Endodermal cell (in vitro differentiated cells): ENCODE measurements at regions not wholly inside any gene's neighbourhood (a gene's known extent, or its start where the extent isn't known, plus 50 kb on each side); places are given as distances from the start of the nearest gene placed in this dataset.

Experiments used
- DNase-seq: peaks from one replicate; pipeline ENCODE4 v3.0.0-alpha.2; 2017
- H3K27ac ChIP-seq: 2 replicates; pipeline ENCODE4 v1.5.1; 2013; ENCODE audit warnings: mild to moderate bottlenecking, low read depth, low read length, moderate library complexity
- H3K27me3 ChIP-seq: 2 replicates; pipeline ENCODE4 v1.6.1; 2013; ENCODE audit warnings: mild to moderate bottlenecking, low read length, moderate library complexity; ENCODE audit not compliant: insufficient read depth, control insufficient read depth, poor library complexity, severe bottlenecking
- H3K36me3 ChIP-seq: 2 replicates; pipeline ENCODE4 v1.7.0; 2013; ENCODE audit warnings: mild to moderate bottlenecking, low read length, moderate library complexity; ENCODE audit not compliant: control insufficient read depth, insufficient read depth
- H3K4me1 ChIP-seq: one replicate; pipeline ENCODE4 v1.7.0; 2013; ENCODE audit warnings: low read length; ENCODE audit not compliant: control insufficient read depth, insufficient read depth
- H3K4me3 ChIP-seq: 2 replicates; pipeline ENCODE4 v1.5.1; 2013; ENCODE audit warnings: mild to moderate bottlenecking, low read length, moderate library complexity
- H3K9ac ChIP-seq: 2 replicates; pipeline ENCODE4 v1.6.1; 2013; ENCODE audit warnings: mild to moderate bottlenecking, low read length, moderate library complexity; ENCODE audit not compliant: poor library complexity, severe bottlenecking; ENCODE audit errors: extremely low read depth
- H3K9me3 ChIP-seq: 2 replicates; pipeline ENCODE4 v1.6.1; 2013; ENCODE audit warnings: mild to moderate bottlenecking, low read length, moderate library complexity; ENCODE audit not compliant: control insufficient read depth
- H3K27ac Mint-ChIP-seq: 2 replicates; pipeline ENCODE4 v1.8.0; 2020; ENCODE audit warnings: mixed read lengths
- H3K27me3 Mint-ChIP-seq: 2 replicates; pipeline ENCODE4 v1.8.0; 2021; ENCODE audit warnings: mild to moderate bottlenecking, mixed read lengths; ENCODE audit not compliant: insufficient read depth
- H3K36me3 Mint-ChIP-seq: 2 replicates; pipeline ENCODE4 v1.8.0; 2020; ENCODE audit warnings: low read depth, mixed read lengths
- H3K4me1 Mint-ChIP-seq: 2 replicates; pipeline ENCODE4 v1.8.0; 2020; ENCODE audit warnings: mixed read lengths
- H3K4me3 Mint-ChIP-seq: 2 replicates; pipeline ENCODE4 v1.8.0; 2020; ENCODE audit warnings: mild to moderate bottlenecking, moderate library complexity, mixed read lengths
- H3K9me3 Mint-ChIP-seq: 2 replicates; pipeline ENCODE4 v1.8.0; 2020; ENCODE audit warnings: mild to moderate bottlenecking, mixed read lengths
- CTCF ChIP-seq: fragments of 200-600 bp; sonication (generic); conservative IDR thresholded peaks from 2 replicates; pipeline ENCODE4 v1.5.0; 2021; ENCODE audit warnings: antibody characterized with exemption, mild to moderate bottlenecking
- WGBS, 2 experiments: methylation state at CpG; one replicate each; pipeline versions ENCODE4 v1.1.5 to v1.1.7; 2013; ENCODE audit warnings: missing lambda C conversion rate in 2 of 2, mixed read lengths in 1 of 2; ENCODE audit not compliant: insufficient coverage in 1 of 2, insufficient read length in 1 of 2; 5-methylcytosine and 5-hydroxymethylcytosine counted together

GRCh38 chr4:26076896-26077295, 162.9 kb downstream of the SMIM20 start:
- no peak for TF ChIP-seq CTCF
- H3K4me3 Mint-ChIP-seq = no peak overlapping the region
- H3K27ac ChIP-seq = no peak overlapping the region

GRCh38 chr4:26077756-26078155, 163.7 kb downstream of the SMIM20 start:
- H3K27ac Mint-ChIP-seq = no peak overlapping the region
- H3K27me3 Mint-ChIP-seq = no peaks in the 10 kb centered on the region
- 91% methylated on average over 3 of the region's 3 CpGs; no CpG with 5 or more reads in 1 of the 2 experiments for WGBS, 2 experiments

More at GRCh38 chr4:26076896-26077295, 162.9 kb downstream of the SMIM20 start:
- Mint-ChIP-seq H3K27me3 (no peaks in the 10 kb centered on the region), H3K27ac (no peak overlapping the region), H3K4me1 (no peaks in the 10 kb centered on the region), H3K9me3 (peaks cover 7% of the 10 kb centered on the region), H3K36me3 (no peaks in the 10 kb centered on the region)
- Histone ChIP-seq H3K9me3 (no peaks in the 10 kb centered on the region), H3K9ac (no peak overlapping the region), H3K27me3 (no peaks in the 10 kb centered on the region), H3K4me3 (no peak overlapping the region), H3K4me1 (no peaks in the 10 kb centered on the region), H3K36me3 (no peaks in the 10 kb centered on the region)
- 91 to 100% methylated on average over 1 to 4 of the region's 4 CpGs for WGBS, 2 experiments
- no peak for DNase-seq

GRCh38 chr4:26080870-26081628, 167.0 kb downstream of the SMIM20 start:
- Histone ChIP-seq H3K27ac (no peak overlapping the region), H3K4me3 (no peak overlapping the region), H3K9ac (no peak overlapping the region), H3K36me3 (no peaks in the 10 kb centered on the region), H3K9me3 (no peaks in the 10 kb centered on the region), H3K4me1 (no peaks in the 10 kb centered on the region), H3K27me3 (no peaks in the 10 kb centered on the region)
- no peak overlapping the region for H3K4me3 Mint-ChIP-seq
- no peak for DNase-seq
- no peak overlapping the region for H3K27ac Mint-ChIP-seq
- peaks cover 3% of the 10 kb centered on the region for H3K27me3 Mint-ChIP-seq
- WGBS, 2 experiments = 87 to 93% methylated on average over 8 to 14 of the region's 14 CpGs
- no peaks in the 10 kb centered on the region for H3K4me1 Mint-ChIP-seq
- no peak for TF ChIP-seq CTCF
- H3K36me3 Mint-ChIP-seq = no peaks in the 10 kb centered on the region
- H3K9me3 Mint-ChIP-seq = peaks cover 7% of the 10 kb centered on the region

More at GRCh38 chr4:26077756-26078155, 163.7 kb downstream of the SMIM20 start:
- DNase-seq = no peak
- H3K4me3 ChIP-seq = no peak overlapping the region
- Mint-ChIP-seq H3K9me3 (peaks cover 7% of the 10 kb centered on the region), H3K36me3 (no peaks in the 10 kb centered on the region), H3K4me1 (no peaks in the 10 kb centered on the region), H3K4me3 (no peak overlapping the region)
- H3K27me3 ChIP-seq = no peaks in the 10 kb centered on the region
- H3K4me1 ChIP-seq = no peaks in the 10 kb centered on the region
- H3K36me3 ChIP-seq = no peaks in the 10 kb centered on the region
- no peak for TF ChIP-seq CTCF
- H3K27ac ChIP-seq = no peak overlapping the region
- no peaks in the 10 kb centered on the region for H3K9me3 ChIP-seq
- H3K9ac ChIP-seq = no peak overlapping the region
